ENCODE measurements at regions not wholly inside any gene's neighbourhood (a gene's known extent, or its start where the extent isn't known, plus 50 kb on each side); places are given as distances from the start of the nearest gene placed in this dataset.
"Not testable (repeated sequence)": the region's sequence is repeated elsewhere in the genome, so short reads cannot be mapped to it uniquely, and the experiment has no call there.

- intact Hi-C loops (cut with DNase I), result no loop called here
- ATAC-seq (no peak), DNase-seq (no peak)
- Histone ChIP-seq H3K36me3 (no peaks in the 10 kb centered on the region), H3K9me3 (no peaks in the 10 kb centered on the region), H3K27me3 (peaks cover 2 to 34% of the 10 kb centered on the region in 2 donors), H3K4me3 (no peak overlapping the region), H3K27ac (no peak overlapping the region), H3K4me1 (no peaks in the 10 kb centered on the region)
- TF ChIP-seq, protein P1, sequence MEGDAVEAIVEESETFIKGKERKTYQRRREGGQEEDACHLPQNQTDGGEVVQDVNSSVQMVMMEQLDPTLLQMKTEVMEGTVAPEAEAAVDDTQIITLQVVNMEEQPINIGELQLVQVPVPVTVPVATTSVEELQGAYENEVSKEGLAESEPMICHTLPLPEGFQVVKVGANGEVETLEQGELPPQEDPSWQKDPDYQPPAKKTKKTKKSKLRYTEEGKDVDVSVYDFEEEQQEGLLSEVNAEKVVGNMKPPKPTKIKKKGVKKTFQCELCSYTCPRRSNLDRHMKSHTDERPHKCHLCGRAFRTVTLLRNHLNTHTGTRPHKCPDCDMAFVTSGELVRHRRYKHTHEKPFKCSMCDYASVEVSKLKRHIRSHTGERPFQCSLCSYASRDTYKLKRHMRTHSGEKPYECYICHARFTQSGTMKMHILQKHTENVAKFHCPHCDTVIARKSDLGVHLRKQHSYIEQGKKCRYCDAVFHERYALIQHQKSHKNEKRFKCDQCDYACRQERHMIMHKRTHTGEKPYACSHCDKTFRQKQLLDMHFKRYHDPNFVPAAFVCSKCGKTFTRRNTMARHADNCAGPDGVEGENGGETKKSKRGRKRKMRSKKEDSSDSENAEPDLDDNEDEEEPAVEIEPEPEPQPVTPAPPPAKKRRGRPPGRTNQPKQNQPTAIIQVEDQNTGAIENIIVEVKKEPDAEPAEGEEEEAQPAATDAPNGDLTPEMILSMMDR (IDR thresholded peaks at IDR 0.05), result no peak
Observed at GRCh38 chr17:34478244-34478643, 101.1 kb upstream of the TMEM132E start.

DNA sequence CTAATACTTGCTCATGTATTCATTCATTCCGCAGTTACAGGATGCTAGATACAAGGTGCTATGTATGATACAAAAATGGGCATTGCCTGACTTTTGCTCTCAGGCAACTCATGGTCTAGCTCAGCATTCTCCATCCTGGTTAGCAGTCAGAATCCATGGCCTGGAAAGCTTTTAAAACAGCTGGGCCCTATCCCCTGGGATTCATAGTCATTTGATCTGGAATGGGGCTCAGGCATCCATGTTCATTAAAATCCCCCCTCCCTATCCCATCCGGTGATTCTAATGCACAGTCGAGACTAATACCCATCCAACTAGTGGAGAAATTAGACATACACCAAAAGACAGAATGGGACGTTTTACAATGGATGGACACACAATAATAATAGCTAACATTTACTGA lies 104.1 kb upstream of the TMEM132E start:
- ATAC-seq (no peak), DNase-seq (no peak)
- Histone ChIP-seq H3K27ac (no peak overlapping the region), H3K27me3 (peaks cover 2 to 21% of the 10 kb centered on the region in 2 donors), H3K4me1 (no peaks in the 10 kb centered on the region), H3K9me3 (no peaks in the 10 kb centered on the region), H3K4me3 (no peak overlapping the region), H3K36me3 (no peaks in the 10 kb centered on the region)
- TF ChIP-seq, protein P1 (IDR thresholded peaks at IDR 0.05), result no peak
- intact Hi-C loops (cut with DNase I), result no loop called here

DNA sequence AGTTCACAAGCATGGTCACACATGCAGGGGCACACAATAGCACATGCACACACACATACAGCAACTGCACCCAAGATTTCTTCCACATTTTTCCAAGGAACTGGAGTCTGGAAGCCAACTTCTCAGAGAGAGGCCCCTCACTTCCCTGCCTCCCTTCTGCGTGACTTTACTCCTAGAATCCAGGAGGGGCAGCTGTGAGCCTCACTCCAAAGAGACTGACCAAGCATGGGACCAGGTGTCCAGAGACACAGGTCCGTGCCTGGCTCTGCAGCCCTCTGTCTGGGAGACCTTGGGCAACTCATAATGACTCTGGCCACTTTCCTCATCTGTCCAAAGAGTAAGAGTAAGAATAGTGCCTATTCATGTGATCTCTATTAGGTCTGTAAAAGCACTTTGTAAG lies 104.7 kb upstream of the TMEM132E start:
- intact Hi-C loops (cut with DNase I), result no loop called here
- TF ChIP-seq, protein P1 (IDR thresholded peaks at IDR 0.05), result no peak
- Histone ChIP-seq H3K36me3 (no peaks in the 10 kb centered on the region), H3K4me1 (no peaks in the 10 kb centered on the region), H3K27me3 (peaks cover 2 to 21% of the 10 kb centered on the region in 2 donors), H3K4me3 (no peak overlapping the region), H3K27ac (no peak overlapping the region), H3K9me3 (no peaks in the 10 kb centered on the region)
- DNase-seq (no peak), ATAC-seq (no peak)

DNA sequence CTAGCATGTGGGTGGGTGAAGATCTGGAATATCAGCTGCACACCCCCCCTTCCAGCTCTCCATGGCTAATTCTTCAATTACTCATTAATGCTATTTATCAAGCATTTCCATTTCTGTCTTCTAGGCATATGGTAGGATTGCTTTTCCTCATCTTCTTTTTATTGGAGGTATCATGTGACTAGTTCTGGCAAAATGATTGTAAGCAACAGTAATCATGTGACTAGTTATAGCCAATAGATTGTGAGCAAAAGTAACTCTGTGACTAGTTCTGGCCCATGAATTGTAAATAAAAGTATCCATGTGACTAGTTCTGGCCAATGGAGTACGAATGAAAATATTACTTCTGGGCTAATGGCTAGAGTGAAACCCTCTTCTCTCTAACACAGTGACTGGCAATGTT lies 107.0 kb upstream of the TMEM132E start:
- no peaks in the 10 kb centered on the region for H3K36me3 ChIP-seq
- no peak for ATAC-seq
- intact Hi-C loops (cut with DNase I), result no loop called here

DNA sequence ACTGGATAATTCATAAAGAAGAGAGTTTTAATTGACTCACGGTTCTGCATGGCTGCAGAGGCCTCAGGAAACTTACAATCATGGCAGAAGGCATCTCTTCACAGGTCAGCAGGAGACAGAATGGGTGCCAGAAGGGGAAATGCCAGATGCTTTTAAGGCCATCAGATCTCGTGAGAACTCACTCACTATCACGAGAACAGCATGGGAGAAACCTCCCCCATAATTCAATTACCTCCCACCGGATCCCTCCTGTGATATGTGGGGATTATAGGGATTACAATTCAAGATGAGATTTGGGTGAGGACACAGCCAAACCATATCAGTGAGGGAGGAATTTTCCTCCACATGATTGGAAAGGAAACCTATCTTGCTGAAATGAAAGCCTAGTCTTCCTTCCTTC lies 108.1 kb upstream of the TMEM132E start:
- H3K27me3 ChIP-seq, result peaks cover 0 to 33% of the 10 kb centered on the region in 2 donors
- H3K27ac ChIP-seq; H3K4me3 ChIP-seq; H3K9me3 ChIP-seq; H3K4me1 ChIP-seq; ATAC-seq; DNase-seq; H3K36me3 ChIP-seq; intact Hi-C loops (cut with DNase I): not testable (repeated sequence)

More for the DNA sequence above, 107.0 kb upstream of the TMEM132E start:
- H3K27ac ChIP-seq, result no peak overlapping the region
- H3K9me3 ChIP-seq, result no peaks in the 10 kb centered on the region
- H3K4me3 ChIP-seq, result no peak overlapping the region
- TF ChIP-seq, protein P1 (IDR thresholded peaks at IDR 0.05), result no peak
- DNase-seq, result no peak
- no peaks in the 10 kb centered on the region for H3K4me1 ChIP-seq
- H3K27me3 ChIP-seq, result peaks cover 0 to 24% of the 10 kb centered on the region in 2 donors

DNA sequence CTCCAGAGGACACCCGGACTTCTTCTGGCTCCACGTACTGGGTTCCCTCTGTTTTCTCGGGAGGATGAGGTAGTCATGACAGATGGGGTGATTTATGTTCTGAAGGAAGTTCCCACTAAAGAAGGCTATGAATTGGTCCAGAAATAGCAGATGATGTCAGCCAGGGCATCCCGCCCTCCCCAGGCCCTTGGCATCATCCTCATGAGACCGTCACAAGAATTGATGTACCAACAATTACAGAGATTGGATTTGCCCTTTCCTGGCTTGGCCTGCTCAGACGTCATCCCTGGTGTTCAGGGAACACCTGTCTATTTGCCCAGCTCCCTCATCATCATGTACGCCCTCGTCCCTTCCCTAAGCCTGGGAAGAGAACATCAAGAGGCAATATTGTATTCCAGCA lies 102.8 kb upstream of the CCL1 start:
- Histone ChIP-seq H3K9me3 (no peaks in the 10 kb centered on the region), H3K4me3 (no peak overlapping the region), H3K36me3 (no peaks in the 10 kb centered on the region), H3K4me1 (no peaks in the 10 kb centered on the region), H3K27ac (no peak overlapping the region), H3K27me3 (peaks cover 0 to 53% of the 10 kb centered on the region in 2 donors)
- intact Hi-C loops (cut with DNase I), result no loop called here
- ATAC-seq (no peak), DNase-seq (no peak)
- TF ChIP-seq, protein P1 (IDR thresholded peaks at IDR 0.05), result no peak

Data from left lung (tissue), 4 donors.